Esophagus squamous epithelium (tissue), 4 donors: ENCODE measurements at regions not wholly inside any gene's neighbourhood (a gene's known extent, or its start where the extent isn't known, plus 50 kb on each side); places are given as distances from the start of the nearest gene placed in this dataset.

Experiments used
- CTCF ChIP-seq, 6 experiments: fragments of 450-650 bp in 4 of 6; fragments of 200-600 bp in 2 of 6; sonication (generic) in 2 of 6; IDR thresholded peaks; one replicate each; pipeline ENCODE4 v1.5.1; 2016 to 2019; ENCODE audit warnings: antibody characterized with exemption in 6 of 6, mild to moderate bottlenecking in 4 of 6, moderate library complexity in 4 of 6
- POLR2A ChIP-seq, 4 donors: fragments of 450-650 bp; IDR thresholded peaks; one replicate each; pipeline ENCODE4 v1.6.1; 2017; ENCODE audit warnings: antibody characterized with exemption in 4 of 4, mild to moderate bottlenecking in 4 of 4, moderate library complexity in 3 of 4

GRCh38 chr16:54998834-54999233 is 68.2 kb downstream of the IRX5 start:
- TF ChIP-seq CTCF (IDR thresholded peaks at IDR 0.05) = no peak
- TF ChIP-seq POLR2A (IDR thresholded peaks at IDR 0.05) = no peak
